ENCODE measurements at regions not wholly inside any gene's neighbourhood (a gene's known extent, or its start where the extent isn't known, plus 50 kb on each side); places are given as distances from the start of the nearest gene placed in this dataset.

- TF ChIP-seq CTCF (IDR thresholded peaks at IDR 0.05; ENCODE audit: unreplicated experiment): no peak
- intact Hi-C loops (cut with micrococcal nuclease): no loop called here
- CTCF ChIA-PET: no interaction called here
- H3K36me3 Mint-ChIP-seq (ENCODE audit: insufficient read depth, unreplicated experiment): peaks cover 7% of the 10 kb centered on the region
- H3K9me3 Mint-ChIP-seq (ENCODE audit: unreplicated experiment): no peaks in the 10 kb centered on the region
- H3K4me3 Mint-ChIP-seq (ENCODE audit: unreplicated experiment): no peak overlapping the region
- no peaks in the 10 kb centered on the region for H3K4me1 Mint-ChIP-seq (ENCODE audit: insufficient read depth, unreplicated experiment)
- POLR2A ChIA-PET: interaction anchor here (0.6 to 3.9 kb wide), 3 partner anchors 11 to 26 kb away, joined by 3 to 12 read pairs (median 3); no protein-coding TSS in a partner anchor
- BruUV-seq (replicated peaks): no TSS peak
- no peak for DNase-seq (ENCODE audit: unreplicated experiment)
- H3K27ac Mint-ChIP-seq (ENCODE audit: low read depth, unreplicated experiment): peak overlapping the region; percentile 27
- H3K27me3 Mint-ChIP-seq (ENCODE audit: insufficient read depth, unreplicated experiment): no peaks in the 10 kb centered on the region
Observed at GRCh38 chr14:71344506-71344905, 437.2 kb downstream of the PCNX1 start.

GRCh38 chr14:71346685-71347084, 439.4 kb downstream of the PCNX1 start:
- no TSS peak for BruUV-seq (replicated peaks)
- no peak overlapping the region for H3K27ac Mint-ChIP-seq (ENCODE audit: low read depth, unreplicated experiment)
- CTCF ChIA-PET: no interaction called here
- POLR2A ChIA-PET: no interaction called here
- H3K4me3 Mint-ChIP-seq (ENCODE audit: unreplicated experiment): no peak overlapping the region
- DNase-seq (ENCODE audit: unreplicated experiment): no peak
- intact Hi-C loops (cut with micrococcal nuclease): no loop called here
- TF ChIP-seq CTCF (IDR thresholded peaks at IDR 0.05; ENCODE audit: unreplicated experiment): no peak
- H3K27me3 Mint-ChIP-seq (ENCODE audit: insufficient read depth, unreplicated experiment): no peaks in the 10 kb centered on the region
- no peaks in the 10 kb centered on the region for H3K9me3 Mint-ChIP-seq (ENCODE audit: unreplicated experiment)
- peaks cover 13% of the 10 kb centered on the region for H3K4me1 Mint-ChIP-seq (ENCODE audit: insufficient read depth, unreplicated experiment)
- peaks cover 5% of the 10 kb centered on the region for H3K36me3 Mint-ChIP-seq (ENCODE audit: insufficient read depth, unreplicated experiment)

- H3K27me3 Mint-ChIP-seq (ENCODE audit: insufficient read depth, unreplicated experiment): no peaks in the 10 kb centered on the region
- H3K36me3 Mint-ChIP-seq (ENCODE audit: insufficient read depth, unreplicated experiment): no peaks in the 10 kb centered on the region
- peaks cover 17% of the 10 kb centered on the region for H3K4me1 Mint-ChIP-seq (ENCODE audit: insufficient read depth, unreplicated experiment)
- intact Hi-C loops (cut with micrococcal nuclease): no loop called here
- TF ChIP-seq CTCF (IDR thresholded peaks at IDR 0.05; ENCODE audit: unreplicated experiment): no peak
- H3K27ac Mint-ChIP-seq (ENCODE audit: low read depth, unreplicated experiment): no peak overlapping the region
- ChIA-PET CTCF (interaction anchor here (0.8 kb wide), 1 partner anchor 25 kb away, joined by 3 read pairs; no protein-coding TSS in a partner anchor), POLR2A (interaction anchor here (0.9 to 1.2 kb wide), 2 partner anchors 11 to 27 kb away, joined by 3 read pairs; no protein-coding TSS in a partner anchor)
- no peak overlapping the region for H3K4me3 Mint-ChIP-seq (ENCODE audit: unreplicated experiment)
- no peaks in the 10 kb centered on the region for H3K9me3 Mint-ChIP-seq (ENCODE audit: unreplicated experiment)
- BruUV-seq (replicated peaks): no TSS peak
- no peak for DNase-seq (ENCODE audit: unreplicated experiment)
Observed at GRCh38 chr14:71348394-71348793, 441.1 kb downstream of the PCNX1 start.

GRCh38 chr14:71348817-71349216, 441.6 kb downstream of the PCNX1 start:
- no peak for DNase-seq (ENCODE audit: unreplicated experiment)
- Mint-ChIP-seq H3K36me3 (ENCODE audit: insufficient read depth, unreplicated experiment) (no peaks in the 10 kb centered on the region), H3K9me3 (ENCODE audit: unreplicated experiment) (no peaks in the 10 kb centered on the region), H3K27me3 (ENCODE audit: insufficient read depth, unreplicated experiment) (no peaks in the 10 kb centered on the region), H3K27ac (ENCODE audit: low read depth, unreplicated experiment) (no peak overlapping the region), H3K4me3 (ENCODE audit: unreplicated experiment) (no peak overlapping the region), H3K4me1 (ENCODE audit: insufficient read depth, unreplicated experiment) (peaks cover 17% of the 10 kb centered on the region)
- BruUV-seq (replicated peaks): no TSS peak
- ChIA-PET POLR2A (interaction anchor here (0.9 to 1.2 kb wide), 2 partner anchors 11 to 28 kb away, joined by 3 read pairs; no protein-coding TSS in a partner anchor), CTCF (no interaction called here)
- TF ChIP-seq CTCF (IDR thresholded peaks at IDR 0.05; ENCODE audit: unreplicated experiment): no peak
- intact Hi-C loops (cut with micrococcal nuclease): no loop called here

Measured in MCF 10A (cell line).